Duodenal mucosa (tissue), 2 donors: ENCODE measurements at regions not wholly inside any gene's neighbourhood (a gene's known extent, or its start where the extent isn't known, plus 50 kb on each side); places are given as distances from the start of the nearest gene placed in this dataset.
A peak's percentile ranks its signal among the peaks of the same experiment; 100 is the strongest.

Source experiments
- H3K27ac ChIP-seq: one replicate; pipeline ENCODE4 v1.7.0; 2013; ENCODE audit warnings: low read depth, low read length
- H3K27me3 ChIP-seq, 2 donors: one replicate each; pipeline ENCODE4 v1.7.0; 2013; ENCODE audit warnings: low read length in 2 of 2, control low read depth in 1 of 2; ENCODE audit not compliant: insufficient read depth in 2 of 2, control insufficient read depth in 1 of 2
- H3K36me3 ChIP-seq, 2 donors: one replicate each; pipeline ENCODE4 v1.7.0; 2013; ENCODE audit warnings: low read length in 2 of 2, control low read depth in 1 of 2; ENCODE audit not compliant: insufficient read depth in 2 of 2, control insufficient read depth in 1 of 2
- H3K4me1 ChIP-seq, 2 donors: one replicate each; pipeline ENCODE4 v1.7.0; 2013; ENCODE audit warnings: low read length in 2 of 2, control low read depth in 1 of 2; ENCODE audit not compliant: insufficient read depth in 2 of 2, control insufficient read depth in 1 of 2
- H3K4me3 ChIP-seq, 2 donors: one replicate each; pipeline ENCODE4 v1.7.0; 2013; ENCODE audit warnings: low read length in 2 of 2, low read depth in 1 of 2
- H3K9ac ChIP-seq, 2 donors: one replicate each; pipeline ENCODE4 v1.7.0; 2013; ENCODE audit warnings: low read length in 2 of 2, low read depth in 1 of 2
- H3K9me3 ChIP-seq, 2 donors: one replicate each; pipeline ENCODE4 v1.7.0; 2013; ENCODE audit warnings: low read length in 2 of 2, control low read depth in 1 of 2; ENCODE audit not compliant: control insufficient read depth in 1 of 2

- H3K27me3 ChIP-seq = no peaks in the 10 kb centered on the region
- no peak overlapping the region for H3K9ac ChIP-seq
- H3K4me1 ChIP-seq = peaks cover 21 to 23% of the 10 kb centered on the region in 2 donors
- H3K36me3 ChIP-seq = no peaks in the 10 kb centered on the region
- H3K4me3 ChIP-seq = no peak overlapping the region
- no peaks in the 10 kb centered on the region for H3K9me3 ChIP-seq
- H3K27ac ChIP-seq = no peak overlapping the region
Observed at GRCh38 chr6:11332463-11332862, 100.0 kb upstream of the NEDD9 start.

GRCh38 chr6:11331111-11331510, 98.6 kb upstream of the NEDD9 start:
- H3K27ac ChIP-seq = no peak overlapping the region
- no peaks in the 10 kb centered on the region for H3K36me3 ChIP-seq
- H3K4me3 ChIP-seq = no peak overlapping the region
- H3K9ac ChIP-seq = no peak overlapping the region
- H3K27me3 ChIP-seq = no peaks in the 10 kb centered on the region
- H3K9me3 ChIP-seq = no peaks in the 10 kb centered on the region
- peaks cover 21 to 23% of the 10 kb centered on the region in 2 donors for H3K4me1 ChIP-seq

DNA sequence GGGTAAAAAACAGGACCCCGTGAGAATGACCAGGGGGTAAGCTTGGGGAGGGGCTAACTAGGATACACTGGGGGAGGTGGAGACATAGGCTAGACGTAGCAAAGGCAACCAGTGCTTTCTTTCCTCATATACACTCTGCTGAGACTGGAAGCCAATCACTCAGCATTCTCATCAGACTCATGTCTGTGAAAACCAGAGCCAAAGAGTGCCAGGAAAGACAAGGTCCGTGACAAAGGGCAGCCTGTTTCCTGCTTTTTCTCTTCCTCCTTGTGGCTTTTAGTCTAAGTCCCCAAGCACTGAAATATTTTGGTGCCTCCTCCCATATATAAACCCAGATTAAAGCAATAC, 97.9 kb upstream of the NEDD9 start:
- Histone ChIP-seq H3K9me3 (no peaks in the 10 kb centered on the region), H3K27ac (no peak overlapping the region), H3K27me3 (no peaks in the 10 kb centered on the region), H3K4me1 (peaks cover 21 to 23% of the 10 kb centered on the region in 2 donors), H3K4me3 (peak overlapping the region in 1 of 2 donors; percentile 8), H3K36me3 (no peaks in the 10 kb centered on the region), H3K9ac (no peak overlapping the region)

GRCh38 chr6:11329726-11330412, 97.4 kb upstream of the NEDD9 start:
- no peak overlapping the region for H3K27ac ChIP-seq
- H3K4me3 ChIP-seq = peak overlapping the region in 1 of 2 donors; percentile 8
- no peaks in the 10 kb centered on the region for H3K27me3 ChIP-seq
- no peak overlapping the region for H3K9ac ChIP-seq
- no peaks in the 10 kb centered on the region for H3K36me3 ChIP-seq
- no peaks in the 10 kb centered on the region for H3K9me3 ChIP-seq
- peaks cover 21 to 23% of the 10 kb centered on the region in 2 donors for H3K4me1 ChIP-seq

DNA sequence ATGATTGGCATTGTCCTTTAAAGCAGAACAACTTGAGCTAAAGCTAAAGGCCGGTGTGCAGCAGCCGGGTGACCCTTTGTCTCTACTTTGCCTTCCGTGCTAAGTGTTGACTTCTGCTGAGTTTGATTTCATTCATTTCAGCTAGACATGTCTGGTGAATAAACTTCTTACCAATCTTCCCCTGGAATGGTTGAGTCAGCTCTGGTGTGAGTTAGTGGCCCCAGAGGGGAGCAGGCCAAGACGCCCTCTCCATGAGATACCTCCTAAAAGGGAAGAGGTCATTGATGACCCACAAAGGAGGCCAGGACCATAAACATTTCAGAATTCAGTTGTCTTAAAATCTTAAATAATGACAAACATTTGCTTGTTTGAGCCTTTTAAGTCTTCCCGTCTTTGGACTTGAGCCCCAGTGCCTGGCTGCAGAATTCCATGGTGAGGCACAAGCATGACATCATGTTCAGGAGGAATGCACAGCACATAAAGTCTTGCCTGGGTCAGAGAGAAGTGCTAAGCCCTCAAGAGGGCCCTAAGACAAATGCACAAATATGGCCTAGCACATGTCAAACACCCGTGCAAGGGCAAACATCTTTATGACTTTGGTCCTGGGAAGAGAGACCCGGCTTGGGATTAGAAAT, 96.3 kb upstream of the NEDD9 start:
- H3K9ac ChIP-seq = no peak overlapping the region
- H3K4me3 ChIP-seq = no peak overlapping the region
- H3K9me3 ChIP-seq = no peaks in the 10 kb centered on the region
- H3K36me3 ChIP-seq = no peaks in the 10 kb centered on the region
- peaks cover 21 to 23% of the 10 kb centered on the region in 2 donors for H3K4me1 ChIP-seq
- H3K27ac ChIP-seq = no peak overlapping the region
- no peaks in the 10 kb centered on the region for H3K27me3 ChIP-seq

- Histone ChIP-seq H3K27ac (no peak overlapping the region), H3K4me3 (no peak overlapping the region), H3K9me3 (no peaks in the 10 kb centered on the region), H3K36me3 (no peaks in the 10 kb centered on the region), H3K27me3 (no peaks in the 10 kb centered on the region), H3K9ac (no peak overlapping the region), H3K4me1 (peaks cover 21 to 23% of the 10 kb centered on the region in 2 donors)
Observed at GRCh38 chr6:11327961-11328360, 95.5 kb upstream of the NEDD9 start.

DNA sequence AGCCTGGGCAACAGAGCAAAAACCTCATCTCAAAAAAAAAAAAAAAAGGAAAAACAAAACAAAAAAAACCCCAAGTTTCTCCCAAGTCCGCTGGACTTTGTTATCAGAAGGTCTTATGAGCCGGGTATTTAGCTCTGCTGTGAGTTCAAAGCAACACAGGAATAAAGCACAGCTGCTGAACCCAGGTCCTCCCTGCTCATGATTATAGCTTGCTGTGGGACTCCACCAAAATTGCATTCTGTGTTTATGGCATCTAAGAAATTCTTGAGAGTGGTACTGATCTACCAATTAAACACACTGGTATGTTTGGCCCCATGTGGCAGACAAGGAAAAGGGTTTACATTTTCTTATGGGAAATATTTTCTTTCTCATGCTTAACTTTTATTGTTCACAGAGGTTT, 93.6 kb upstream of the NEDD9 start:
- H3K4me3 ChIP-seq = no peak overlapping the region
- H3K27me3 ChIP-seq = no peaks in the 10 kb centered on the region
- peaks cover 21 to 23% of the 10 kb centered on the region in 2 donors for H3K4me1 ChIP-seq
- H3K9me3 ChIP-seq = no peaks in the 10 kb centered on the region
- H3K9ac ChIP-seq = no peak overlapping the region
- no peak overlapping the region for H3K27ac ChIP-seq
- H3K36me3 ChIP-seq = no peaks in the 10 kb centered on the region

DNA sequence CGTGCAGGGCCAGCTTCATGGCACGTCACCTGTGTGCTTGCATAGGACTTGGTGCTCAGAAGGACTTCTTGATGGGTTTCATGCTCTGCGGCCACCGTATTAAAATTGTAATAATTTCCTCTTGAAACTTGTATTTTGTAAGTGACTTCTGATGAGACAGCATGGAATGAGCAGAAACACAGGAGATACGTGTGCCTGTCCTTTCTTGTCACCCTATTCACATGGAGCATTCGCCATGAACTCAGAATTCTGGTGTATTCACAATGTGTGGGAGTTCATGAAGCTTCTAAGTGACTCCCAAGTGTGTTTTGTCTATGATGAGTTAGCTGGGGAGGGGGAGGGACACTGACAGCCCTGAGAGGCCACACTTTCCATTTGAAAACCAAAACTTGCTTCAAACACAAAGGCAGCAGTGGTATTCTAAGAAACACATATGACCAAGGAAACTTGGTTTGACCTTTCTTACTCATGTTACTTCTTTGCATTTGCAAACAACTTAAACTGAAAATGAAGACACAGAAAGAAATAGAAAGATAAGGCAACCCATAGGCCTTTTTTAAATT, 92.1 kb upstream of the NEDD9 start:
- Histone ChIP-seq H3K36me3 (no peaks in the 10 kb centered on the region), H3K27ac (no peak overlapping the region), H3K27me3 (no peaks in the 10 kb centered on the region), H3K9ac (no peak overlapping the region), H3K4me1 (peaks cover 8 to 9% of the 10 kb centered on the region in 2 donors), H3K4me3 (no peak overlapping the region), H3K9me3 (no peaks in the 10 kb centered on the region)

DNA sequence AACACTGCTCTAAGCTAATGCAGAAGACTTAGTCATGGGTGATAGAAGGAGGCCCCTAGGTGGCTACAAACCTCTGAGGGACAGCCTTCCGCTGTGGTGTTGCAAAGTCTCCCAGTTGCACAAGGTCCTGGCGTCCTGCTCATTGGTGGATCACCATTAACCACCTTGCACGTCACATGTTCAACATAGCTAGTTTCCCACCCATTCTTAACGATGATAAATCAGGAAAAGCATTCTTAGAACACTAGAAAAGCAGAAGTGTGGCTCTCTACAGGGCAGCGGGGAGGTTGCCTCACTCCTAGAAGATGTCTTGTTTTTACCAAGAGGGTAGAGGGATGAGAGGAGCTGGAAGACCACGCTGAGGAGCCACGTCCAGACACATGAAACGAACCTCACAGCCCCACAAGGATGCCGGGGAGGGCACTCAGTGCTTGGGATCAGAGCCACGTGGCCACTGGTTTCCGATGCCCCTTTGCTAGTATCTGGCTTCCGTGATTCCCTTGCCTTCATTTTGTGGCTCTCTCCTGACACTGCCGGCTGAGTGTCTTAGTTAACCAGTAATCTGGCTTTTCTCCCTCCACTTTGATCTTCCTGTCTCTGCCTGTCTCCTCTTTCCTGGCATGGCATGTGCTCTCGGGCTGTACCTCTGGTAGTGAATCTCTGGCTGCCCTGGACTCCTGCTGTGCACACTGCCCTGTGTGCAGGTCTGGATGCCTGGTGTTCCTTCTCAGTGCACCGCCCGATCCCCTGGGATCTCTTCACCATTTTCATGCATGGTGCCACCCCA, 91.4 kb upstream of the NEDD9 start:
- no peak overlapping the region for H3K9ac ChIP-seq
- H3K4me1 ChIP-seq = peaks cover 8 to 9% of the 10 kb centered on the region in 2 donors
- no peak overlapping the region for H3K4me3 ChIP-seq
- no peaks in the 10 kb centered on the region for H3K9me3 ChIP-seq
- H3K27me3 ChIP-seq = no peaks in the 10 kb centered on the region
- H3K27ac ChIP-seq = no peak overlapping the region
- no peaks in the 10 kb centered on the region for H3K36me3 ChIP-seq
